Activated CD4-positive, alpha-beta T cell treated with anti-CD3 and anti-CD28 coated beads, Interleukin-2, amount 10 ng/mL, durations not matched to agents 7 days and 5 days (primary cell): ENCODE measurements at regions not wholly inside any gene's neighbourhood (a gene's known extent, or its start where the extent isn't known, plus 50 kb on each side); places are given as distances from the start of the nearest gene placed in this dataset.

Source experiments
- CTCF ChIA-PET: fragments of 350-600 bp; sonication (Branson Sonifier 250); formaldehyde crosslinking; loops from one replicate; lab custom pipeline; 2021; ENCODE audit warnings: antibody characterized with exemption; lab: Charles Lee
- POLR2A ChIA-PET: fragments of 350-600 bp; sonication (Branson Sonifier 250); formaldehyde crosslinking; loops from one replicate; lab custom pipeline; 2021; ENCODE audit warnings: antibody characterized with exemption; lab: Charles Lee
- DNase-seq: peaks from one replicate; pipeline ENCODE4 v3.0.0-alpha.2; 2020
- H3K27ac Mint-ChIP-seq: one replicate; pipeline ENCODE4 v1.8.0; 2021; ENCODE audit warnings: mild to moderate bottlenecking, moderate library complexity, mixed read lengths
- H3K27me3 Mint-ChIP-seq: one replicate; pipeline ENCODE4 v1.8.0; 2021; ENCODE audit warnings: mixed read lengths
- H3K36me3 Mint-ChIP-seq: one replicate; pipeline ENCODE4 v1.8.0; 2021; ENCODE audit warnings: low read depth, mixed read lengths
- H3K4me1 Mint-ChIP-seq: one replicate; pipeline ENCODE4 v1.8.0; 2021; ENCODE audit warnings: mixed read lengths
- H3K4me3 Mint-ChIP-seq: one replicate; pipeline ENCODE4 v1.8.0; 2021; ENCODE audit warnings: mild to moderate bottlenecking, moderate library complexity, mixed read lengths
- H3K9me3 Mint-ChIP-seq: one replicate; pipeline ENCODE4 v1.8.0; 2021; ENCODE audit warnings: mixed read lengths

GRCh38 chr1:219433496-219434131, 179.3 kb downstream of the ZC3H11B start:
- Mint-ChIP-seq H3K4me3 (no peak overlapping the region), H3K27ac (no peak overlapping the region), H3K27me3 (no peaks in the 10 kb centered on the region), H3K36me3 (no peaks in the 10 kb centered on the region), H3K4me1 (no peaks in the 10 kb centered on the region), H3K9me3 (no peaks in the 10 kb centered on the region)
- ChIA-PET CTCF (no interaction called here), POLR2A (no interaction called here)
- DNase-seq, result no peak

DNA sequence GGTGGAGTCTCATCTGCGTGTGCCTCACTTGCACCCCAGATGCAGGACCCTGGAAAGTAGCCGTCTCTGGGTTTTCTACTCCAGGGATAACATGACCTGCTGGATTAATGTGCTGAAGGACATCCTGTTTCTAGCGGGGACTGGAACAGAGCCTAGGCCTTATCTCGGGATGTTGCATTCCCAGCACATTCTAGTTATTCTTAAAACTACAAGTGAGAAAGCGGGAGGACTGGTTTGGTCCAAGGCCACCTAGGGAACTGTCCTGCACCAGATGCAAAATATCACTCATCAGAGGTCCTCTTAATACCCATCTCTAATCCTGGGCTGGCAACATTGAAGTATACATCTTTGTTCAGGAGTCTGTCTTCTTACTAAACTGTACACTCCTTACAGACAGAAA, 179.9 kb downstream of the ZC3H11B start:
- Mint-ChIP-seq H3K4me1 (no peaks in the 10 kb centered on the region), H3K4me3 (no peak overlapping the region), H3K27ac (no peak overlapping the region), H3K36me3 (no peaks in the 10 kb centered on the region), H3K27me3 (no peaks in the 10 kb centered on the region), H3K9me3 (no peaks in the 10 kb centered on the region)
- CTCF ChIA-PET, result no interaction called here
- no peak for DNase-seq
- POLR2A ChIA-PET, result no interaction called here

DNA sequence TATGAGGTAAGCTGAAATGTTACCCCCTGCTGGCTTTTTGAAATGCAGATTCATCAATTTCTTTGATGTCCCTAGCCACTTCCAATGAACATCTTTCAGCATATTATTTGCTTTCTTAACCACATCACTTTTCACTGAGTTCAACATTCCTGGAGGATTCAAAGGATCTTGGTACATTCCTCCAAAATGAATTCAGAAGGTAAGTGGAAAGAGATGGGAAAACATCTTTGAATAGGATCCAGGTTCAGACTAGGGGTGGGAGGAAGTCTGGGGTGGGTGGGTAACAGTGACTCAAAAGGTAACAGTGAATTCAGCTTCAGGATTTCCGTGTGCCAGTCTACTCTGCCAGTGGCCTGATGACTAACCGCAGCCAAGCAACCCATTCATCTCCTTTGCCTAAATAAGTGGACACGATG, 180.7 kb downstream of the ZC3H11B start:
- H3K36me3 Mint-ChIP-seq, result no peaks in the 10 kb centered on the region
- no peaks in the 10 kb centered on the region for H3K4me1 Mint-ChIP-seq
- no peak for DNase-seq
- H3K4me3 Mint-ChIP-seq, result no peak overlapping the region
- H3K27me3 Mint-ChIP-seq, result no peaks in the 10 kb centered on the region
- POLR2A ChIA-PET, result no interaction called here
- CTCF ChIA-PET, result interaction anchor here (0.6 kb wide), 1 partner anchor 877 kb away, joined by 4 read pairs; no protein-coding TSS in a partner anchor
- no peaks in the 10 kb centered on the region for H3K9me3 Mint-ChIP-seq
- no peak overlapping the region for H3K27ac Mint-ChIP-seq

DNA sequence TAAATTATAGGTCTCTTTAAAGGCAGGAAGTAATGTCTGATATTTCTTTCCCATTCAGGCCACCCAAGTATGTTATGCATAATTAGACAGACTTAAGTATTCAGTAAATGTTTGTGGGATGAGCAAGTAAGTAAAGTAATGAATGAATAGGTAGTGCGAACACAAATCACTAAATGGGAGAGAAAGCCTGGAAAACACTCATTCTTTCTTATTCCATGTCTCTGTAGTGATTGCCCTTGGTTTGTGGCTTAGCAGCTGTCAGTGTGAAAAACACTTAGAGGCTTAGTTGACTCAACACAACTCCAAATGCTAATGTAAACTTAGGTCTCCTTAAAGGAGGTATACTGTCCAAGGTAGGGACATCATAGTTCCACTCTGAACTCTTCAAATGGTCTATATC, 182.5 kb downstream of the ZC3H11B start:
- no peaks in the 10 kb centered on the region for H3K9me3 Mint-ChIP-seq
- H3K36me3 Mint-ChIP-seq, result no peaks in the 10 kb centered on the region
- H3K27me3 Mint-ChIP-seq, result no peaks in the 10 kb centered on the region
- H3K4me1 Mint-ChIP-seq, result no peaks in the 10 kb centered on the region
- POLR2A ChIA-PET, result no interaction called here
- CTCF ChIA-PET, result no interaction called here
- no peak overlapping the region for H3K27ac Mint-ChIP-seq
- no peak overlapping the region for H3K4me3 Mint-ChIP-seq
- no peak for DNase-seq

DNA sequence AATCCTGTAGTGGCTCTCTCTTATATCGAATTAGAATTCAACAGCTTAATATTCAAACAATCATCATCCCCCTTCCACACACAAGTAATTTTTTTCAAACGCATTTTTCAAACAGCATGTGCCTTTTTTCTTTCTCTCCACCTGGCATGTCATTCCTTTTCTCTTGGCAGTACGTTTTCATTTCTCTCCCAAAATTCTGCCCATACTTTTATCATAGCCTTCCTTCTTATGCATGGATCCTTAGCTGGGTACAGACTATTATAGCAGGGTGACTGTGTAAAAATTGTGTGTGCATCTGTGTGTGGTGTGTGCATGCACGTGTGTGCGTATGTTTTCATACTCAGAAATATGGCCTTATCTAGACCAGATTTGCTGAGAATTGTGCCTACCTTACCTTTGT, 184.3 kb downstream of the ZC3H11B start:
- H3K4me3 Mint-ChIP-seq, result no peak overlapping the region
- H3K27ac Mint-ChIP-seq, result no peak overlapping the region
- H3K9me3 Mint-ChIP-seq, result no peaks in the 10 kb centered on the region
- no peaks in the 10 kb centered on the region for H3K27me3 Mint-ChIP-seq
- POLR2A ChIA-PET, result no interaction called here
- no peaks in the 10 kb centered on the region for H3K4me1 Mint-ChIP-seq
- no peaks in the 10 kb centered on the region for H3K36me3 Mint-ChIP-seq
- DNase-seq, result no peak
- CTCF ChIA-PET, result no interaction called here

DNA sequence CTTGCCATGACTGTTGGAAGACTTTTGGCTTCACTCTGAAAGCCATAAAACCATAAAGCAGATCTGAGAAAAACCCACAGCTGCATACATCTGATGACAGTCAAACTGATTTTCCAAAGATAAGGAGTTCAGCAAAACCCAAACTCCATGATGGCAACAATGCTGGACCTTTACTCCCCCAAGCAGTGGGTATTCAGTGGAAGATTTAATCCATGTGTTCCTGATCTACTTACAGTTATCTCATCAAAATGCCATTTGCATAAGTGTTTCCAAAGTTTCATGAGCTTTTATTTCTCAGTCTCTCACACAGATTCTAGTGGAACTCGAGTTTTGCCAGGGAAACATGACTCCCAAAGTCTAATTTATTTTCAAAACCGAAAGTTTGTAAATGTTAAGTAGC, 184.9 kb downstream of the ZC3H11B start:
- Mint-ChIP-seq H3K36me3 (no peaks in the 10 kb centered on the region), H3K4me1 (no peaks in the 10 kb centered on the region), H3K9me3 (no peaks in the 10 kb centered on the region), H3K27me3 (no peaks in the 10 kb centered on the region), H3K27ac (no peak overlapping the region), H3K4me3 (no peak overlapping the region)
- ChIA-PET POLR2A (no interaction called here), CTCF (interaction anchor here (1.2 kb wide), 1 partner anchor 11 kb away, joined by 3 read pairs; no protein-coding TSS in a partner anchor)
- DNase-seq, result no peak

DNA sequence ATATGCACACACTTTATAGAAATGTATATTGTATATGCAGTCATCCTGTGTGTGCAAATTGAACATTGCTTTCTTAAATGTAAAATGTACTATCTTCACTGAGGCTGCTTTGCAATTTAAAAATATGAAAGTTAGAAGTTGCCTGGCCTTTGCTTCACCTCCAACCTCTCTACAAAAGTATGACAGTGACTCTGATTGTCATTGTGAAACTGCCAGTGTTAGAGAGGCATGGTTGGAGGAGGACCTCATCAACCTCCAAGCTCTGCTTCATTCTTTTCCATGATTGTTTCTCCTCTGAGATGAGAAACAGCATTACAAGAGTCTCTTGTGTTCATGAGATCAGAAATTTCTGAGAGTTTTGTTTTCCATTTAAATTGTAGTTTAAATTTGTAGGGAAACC, 185.5 kb downstream of the ZC3H11B start:
- no peak overlapping the region for H3K27ac Mint-ChIP-seq
- no peak for DNase-seq
- no peaks in the 10 kb centered on the region for H3K36me3 Mint-ChIP-seq
- no peaks in the 10 kb centered on the region for H3K27me3 Mint-ChIP-seq
- ChIA-PET POLR2A (no interaction called here), CTCF (interaction anchor here (1.2 kb wide), 1 partner anchor 12 kb away, joined by 3 read pairs; no protein-coding TSS in a partner anchor)
- no peak overlapping the region for H3K4me3 Mint-ChIP-seq
- H3K9me3 Mint-ChIP-seq, result no peaks in the 10 kb centered on the region
- no peaks in the 10 kb centered on the region for H3K4me1 Mint-ChIP-seq

GRCh38 chr1:219422811-219423598, 189.9 kb downstream of the ZC3H11B start:
- H3K4me1 Mint-ChIP-seq, result no peaks in the 10 kb centered on the region
- DNase-seq, result no peak
- H3K27me3 Mint-ChIP-seq, result peaks cover 2% of the 10 kb centered on the region
- H3K4me3 Mint-ChIP-seq, result no peak overlapping the region
- ChIA-PET POLR2A (no interaction called here), CTCF (no interaction called here)
- H3K9me3 Mint-ChIP-seq, result no peaks in the 10 kb centered on the region
- H3K36me3 Mint-ChIP-seq, result no peaks in the 10 kb centered on the region
- H3K27ac Mint-ChIP-seq, result no peak overlapping the region

DNA sequence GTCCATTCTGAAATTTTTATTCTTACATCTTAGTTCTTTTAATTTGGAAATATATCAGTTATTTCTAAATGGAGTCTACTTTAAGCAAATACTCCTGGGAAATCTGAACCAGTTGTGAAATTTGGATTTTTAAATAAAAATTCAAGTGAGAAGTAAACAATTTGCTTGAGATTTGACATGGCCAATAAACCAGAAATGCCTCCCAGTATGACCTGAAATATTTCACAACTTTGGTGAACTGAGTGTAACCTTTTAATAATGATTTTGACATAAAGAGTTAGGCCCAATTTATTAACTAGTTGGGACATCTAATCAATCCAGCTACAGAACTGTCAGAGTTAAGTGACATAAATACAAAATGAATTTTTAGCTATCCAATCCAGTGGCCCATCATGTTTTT, 192.0 kb downstream of the ZC3H11B start:
- H3K9me3 Mint-ChIP-seq, result no peaks in the 10 kb centered on the region
- DNase-seq, result no peak
- POLR2A ChIA-PET, result no interaction called here
- CTCF ChIA-PET, result no interaction called here
- H3K36me3 Mint-ChIP-seq, result no peaks in the 10 kb centered on the region
- H3K4me1 Mint-ChIP-seq, result no peaks in the 10 kb centered on the region
- H3K4me3 Mint-ChIP-seq, result no peak overlapping the region
- H3K27me3 Mint-ChIP-seq, result peaks cover 2% of the 10 kb centered on the region
- H3K27ac Mint-ChIP-seq, result no peak overlapping the region

DNA sequence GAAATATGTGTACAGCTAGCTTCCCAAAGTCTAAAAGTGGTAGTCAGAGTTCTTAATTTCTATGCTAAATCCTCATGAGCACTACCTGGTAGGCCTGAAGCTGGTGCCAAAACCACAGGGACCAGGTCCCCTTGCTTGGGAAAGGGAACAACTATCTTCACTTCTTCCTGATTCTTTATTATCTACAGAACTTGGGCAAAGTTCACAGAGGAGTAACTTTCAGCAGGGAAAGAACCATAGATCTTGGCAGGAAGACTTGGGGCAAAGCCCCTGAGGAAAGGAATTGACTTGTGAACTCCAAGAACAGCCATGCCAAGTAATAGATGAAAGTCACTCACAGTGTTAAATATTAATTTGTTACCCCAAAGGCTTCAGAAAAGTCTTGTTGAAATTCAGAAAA, 193.0 kb downstream of the ZC3H11B start:
- Mint-ChIP-seq H3K4me3 (no peak overlapping the region), H3K27me3 (peaks cover 2% of the 10 kb centered on the region), H3K36me3 (no peaks in the 10 kb centered on the region), H3K4me1 (no peaks in the 10 kb centered on the region), H3K9me3 (no peaks in the 10 kb centered on the region), H3K27ac (no peak overlapping the region)
- ChIA-PET POLR2A (no interaction called here), CTCF (interaction anchor here (0.7 kb wide), 1 partner anchor 123 kb away, joined by 4 read pairs; no protein-coding TSS in a partner anchor)
- no peak for DNase-seq

- H3K27me3 Mint-ChIP-seq, result peaks cover 2% of the 10 kb centered on the region
- ChIA-PET POLR2A (no interaction called here), CTCF (no interaction called here)
- H3K9me3 Mint-ChIP-seq, result no peaks in the 10 kb centered on the region
- no peaks in the 10 kb centered on the region for H3K36me3 Mint-ChIP-seq
- no peak for DNase-seq
- H3K27ac Mint-ChIP-seq, result no peak overlapping the region
- no peaks in the 10 kb centered on the region for H3K4me1 Mint-ChIP-seq
- H3K4me3 Mint-ChIP-seq, result no peak overlapping the region
Observed at GRCh38 chr1:219419065-219419464, 193.8 kb downstream of the ZC3H11B start.

DNA sequence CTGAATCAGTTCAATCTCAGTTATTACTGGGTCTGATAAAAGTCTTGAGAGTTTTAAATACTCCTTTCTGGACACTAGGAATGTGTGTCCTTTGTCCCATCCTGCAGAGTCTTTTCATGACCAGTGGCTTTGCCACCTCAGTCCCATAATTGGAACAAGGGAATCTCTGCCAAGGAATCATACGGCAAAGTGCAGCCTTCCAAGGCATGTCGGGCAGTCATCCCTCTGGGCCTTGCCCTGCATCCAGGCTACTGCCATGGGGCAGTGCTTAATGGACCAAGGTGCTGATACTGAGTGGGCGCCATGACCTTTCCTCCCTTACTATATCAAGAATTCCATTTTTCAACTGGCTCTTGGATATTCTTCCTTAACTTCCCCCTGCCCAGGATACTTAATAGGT, 195.3 kb downstream of the ZC3H11B start:
- ChIA-PET POLR2A (no interaction called here), CTCF (no interaction called here)
- no peak for DNase-seq
- no peaks in the 10 kb centered on the region for H3K36me3 Mint-ChIP-seq
- H3K4me1 Mint-ChIP-seq, result no peaks in the 10 kb centered on the region
- H3K27ac Mint-ChIP-seq, result no peak overlapping the region
- H3K9me3 Mint-ChIP-seq, result no peaks in the 10 kb centered on the region
- no peak overlapping the region for H3K4me3 Mint-ChIP-seq
- H3K27me3 Mint-ChIP-seq, result peaks cover 2% of the 10 kb centered on the region

GRCh38 chr1:219416598-219417238, 196.2 kb downstream of the ZC3H11B start:
- POLR2A ChIA-PET, result no interaction called here
- Mint-ChIP-seq H3K36me3 (no peaks in the 10 kb centered on the region), H3K27me3 (peaks cover 2% of the 10 kb centered on the region), H3K4me3 (no peak overlapping the region), H3K27ac (no peak overlapping the region), H3K9me3 (no peaks in the 10 kb centered on the region), H3K4me1 (no peaks in the 10 kb centered on the region)
- DNase-seq, result peak; percentile 58
- CTCF ChIA-PET, result no interaction called here
